ENCODE measurements at regions not wholly inside any gene's neighbourhood (a gene's known extent, or its start where the extent isn't known, plus 50 kb on each side); places are given as distances from the start of the nearest gene placed in this dataset.

DNA sequence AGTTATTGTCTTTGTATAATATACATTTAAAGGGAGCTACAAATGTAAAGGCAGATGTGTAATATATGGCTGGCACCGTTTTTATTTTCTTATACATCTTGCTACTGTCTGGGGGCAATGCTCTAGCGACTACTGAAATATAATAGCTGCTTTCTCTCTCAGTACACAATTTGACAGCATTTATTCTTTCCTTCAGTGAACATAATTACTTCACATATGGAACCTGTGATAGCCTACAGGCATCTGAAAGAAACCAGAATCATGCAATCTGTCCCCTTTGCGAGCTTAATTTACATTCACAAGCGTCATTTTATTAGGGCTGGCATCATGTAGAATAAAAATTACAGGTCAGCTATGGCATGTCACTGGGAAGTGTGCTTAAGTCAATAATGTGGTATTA is 557.5 kb upstream of the PTBP2 start:
- H3K4me3 ChIP-seq (ENCODE audit: low read length), result no peak overlapping the region
- no CpG with 5 or more reads among the region's 4 CpGs for WGBS (ENCODE audit: insufficient coverage, low lambda C conversion rate)

DNA sequence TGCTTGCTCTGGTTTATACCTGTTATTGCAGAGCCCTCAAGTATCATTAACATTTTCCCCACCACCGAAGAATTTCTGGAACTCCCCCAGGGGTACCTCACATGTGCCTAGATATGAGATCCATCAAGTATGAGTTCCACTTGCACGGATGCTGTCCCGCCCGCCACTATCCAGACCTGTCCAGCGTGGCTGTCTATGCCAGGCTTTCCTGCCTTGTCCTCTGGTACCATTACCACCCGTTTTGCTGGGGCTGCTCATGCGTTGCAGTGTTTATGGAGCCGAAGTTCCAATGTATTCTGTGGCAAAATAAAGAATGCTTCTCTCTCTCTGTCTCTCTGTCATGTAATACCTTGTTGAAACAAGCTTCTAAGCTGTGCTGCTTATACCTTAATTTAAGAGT is 543.5 kb upstream of the PTBP2 start:
- WGBS (ENCODE audit: insufficient coverage, low lambda C conversion rate), result no CpG with 5 or more reads among the region's 8 CpGs
- H3K27me3 ChIP-seq (ENCODE audit: control insufficient read depth, insufficient read depth, low read length), result no peaks in the 10 kb centered on the region
- no peak overlapping the region for H3K4me3 ChIP-seq (ENCODE audit: low read length)
- no peak overlapping the region for H3K27ac ChIP-seq (ENCODE audit: low read length)
- no peak for DNase-seq
- H3K4me1 ChIP-seq (ENCODE audit: control insufficient read depth, insufficient read depth, low read length), result no peaks in the 10 kb centered on the region
- no peaks in the 10 kb centered on the region for H3K9me3 ChIP-seq (ENCODE audit: control insufficient read depth, low read depth, low read length)
- H3K36me3 ChIP-seq (ENCODE audit: control insufficient read depth, insufficient read depth, low read length), result no peaks in the 10 kb centered on the region

More for the DNA sequence above, 557.5 kb upstream of the PTBP2 start:
- no peak overlapping the region for H3K27ac ChIP-seq (ENCODE audit: low read length)
- H3K27me3 ChIP-seq (ENCODE audit: control insufficient read depth, insufficient read depth, low read length), result no peaks in the 10 kb centered on the region
- H3K4me1 ChIP-seq (ENCODE audit: control insufficient read depth, insufficient read depth, low read length), result no peaks in the 10 kb centered on the region
- H3K36me3 ChIP-seq (ENCODE audit: control insufficient read depth, insufficient read depth, low read length), result no peaks in the 10 kb centered on the region
- no peak for DNase-seq
- no peaks in the 10 kb centered on the region for H3K9me3 ChIP-seq (ENCODE audit: control insufficient read depth, low read depth, low read length)

DNA sequence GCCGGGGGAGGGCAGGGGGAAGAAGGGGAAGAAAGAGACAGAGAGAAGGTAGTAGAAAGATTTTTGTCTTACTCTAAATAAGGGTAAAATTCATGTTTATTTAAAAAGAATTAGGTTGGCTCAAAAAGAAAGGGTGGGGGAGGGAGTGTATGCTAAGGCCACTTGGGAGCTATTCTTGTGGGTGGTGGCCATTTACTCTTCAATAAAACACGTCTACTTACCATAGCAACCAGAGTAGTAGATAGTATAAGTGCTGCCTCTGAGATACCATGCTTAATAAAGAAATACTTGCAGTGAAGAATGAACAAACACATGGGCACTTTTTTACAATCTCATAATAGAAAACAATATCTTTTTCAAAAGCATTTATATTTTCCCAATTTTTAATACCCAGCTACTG is 538.1 kb upstream of the PTBP2 start:
- H3K4me3 ChIP-seq (ENCODE audit: low read length), result no peak overlapping the region
- no CpG with 5 or more reads among the region's 2 CpGs for WGBS (ENCODE audit: insufficient coverage, low lambda C conversion rate)
- H3K36me3 ChIP-seq (ENCODE audit: control insufficient read depth, insufficient read depth, low read length), result no peaks in the 10 kb centered on the region

DNA sequence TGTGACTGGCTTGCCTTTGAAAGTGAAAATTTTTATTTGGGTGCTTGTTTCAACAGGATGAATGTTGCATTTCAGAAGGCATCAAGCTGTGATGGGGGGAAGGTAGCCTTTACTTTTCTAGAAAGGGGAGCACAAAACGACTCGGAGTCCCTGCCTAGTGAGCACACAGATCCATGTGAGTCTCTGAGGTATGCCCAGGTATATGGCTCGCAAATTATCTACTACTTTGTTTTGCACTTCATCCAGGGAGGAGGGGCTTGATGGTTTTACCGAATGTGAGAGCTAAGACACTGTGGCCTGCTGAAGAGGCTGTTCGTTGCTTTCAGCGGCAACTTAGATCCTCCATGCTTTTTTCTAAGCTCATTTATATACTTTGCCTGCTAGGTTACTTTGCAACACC is 537.7 kb upstream of the PTBP2 start:
- WGBS (ENCODE audit: insufficient coverage, low lambda C conversion rate), result no CpG with 5 or more reads among the region's 6 CpGs
- no peaks in the 10 kb centered on the region for H3K9me3 ChIP-seq (ENCODE audit: control insufficient read depth, low read depth, low read length)
- H3K4me1 ChIP-seq (ENCODE audit: control insufficient read depth, insufficient read depth, low read length), result no peaks in the 10 kb centered on the region
- no peak overlapping the region for H3K4me3 ChIP-seq (ENCODE audit: low read length)
- H3K27ac ChIP-seq (ENCODE audit: low read length), result no peak overlapping the region
- DNase-seq, result no peak
- H3K27me3 ChIP-seq (ENCODE audit: control insufficient read depth, insufficient read depth, low read length), result no peaks in the 10 kb centered on the region
- no peaks in the 10 kb centered on the region for H3K36me3 ChIP-seq (ENCODE audit: control insufficient read depth, insufficient read depth, low read length)

More for the DNA sequence above, 538.1 kb upstream of the PTBP2 start:
- no peak for DNase-seq
- no peak overlapping the region for H3K27ac ChIP-seq (ENCODE audit: low read length)
- no peaks in the 10 kb centered on the region for H3K9me3 ChIP-seq (ENCODE audit: control insufficient read depth, low read depth, low read length)
- no peaks in the 10 kb centered on the region for H3K27me3 ChIP-seq (ENCODE audit: control insufficient read depth, insufficient read depth, low read length)
- no peaks in the 10 kb centered on the region for H3K4me1 ChIP-seq (ENCODE audit: control insufficient read depth, insufficient read depth, low read length)

DNA sequence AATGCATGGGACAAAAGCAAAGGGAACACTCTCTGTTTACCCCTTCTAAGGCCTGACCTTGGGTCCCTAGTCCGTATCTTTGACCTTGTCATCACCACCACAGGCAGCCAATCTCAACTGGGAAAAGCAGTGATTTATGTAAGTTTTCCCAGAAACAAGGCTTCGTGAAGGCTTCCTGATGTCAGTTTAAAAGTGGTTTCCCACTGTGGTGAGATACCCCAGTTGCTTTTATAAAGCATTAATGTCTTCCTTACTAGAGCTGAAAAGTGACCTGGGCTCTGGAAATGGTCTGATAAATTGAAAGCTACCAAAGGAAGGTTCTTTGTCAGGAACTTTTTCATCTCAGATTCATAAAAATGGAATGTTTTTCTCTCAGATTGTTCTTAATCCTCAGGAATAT is 536.4 kb upstream of the PTBP2 start:
- H3K4me3 ChIP-seq (ENCODE audit: low read length), result no peak overlapping the region
- H3K27ac ChIP-seq (ENCODE audit: low read length), result no peak overlapping the region
- H3K4me1 ChIP-seq (ENCODE audit: control insufficient read depth, insufficient read depth, low read length), result no peaks in the 10 kb centered on the region
- no peaks in the 10 kb centered on the region for H3K9me3 ChIP-seq (ENCODE audit: control insufficient read depth, low read depth, low read length)
- WGBS (ENCODE audit: insufficient coverage, low lambda C conversion rate), result 86% methylated on average over 1 of the region's 2 CpGs
- H3K27me3 ChIP-seq (ENCODE audit: control insufficient read depth, insufficient read depth, low read length), result no peaks in the 10 kb centered on the region
- no peak for DNase-seq
- H3K36me3 ChIP-seq (ENCODE audit: control insufficient read depth, insufficient read depth, low read length), result no peaks in the 10 kb centered on the region

DNA sequence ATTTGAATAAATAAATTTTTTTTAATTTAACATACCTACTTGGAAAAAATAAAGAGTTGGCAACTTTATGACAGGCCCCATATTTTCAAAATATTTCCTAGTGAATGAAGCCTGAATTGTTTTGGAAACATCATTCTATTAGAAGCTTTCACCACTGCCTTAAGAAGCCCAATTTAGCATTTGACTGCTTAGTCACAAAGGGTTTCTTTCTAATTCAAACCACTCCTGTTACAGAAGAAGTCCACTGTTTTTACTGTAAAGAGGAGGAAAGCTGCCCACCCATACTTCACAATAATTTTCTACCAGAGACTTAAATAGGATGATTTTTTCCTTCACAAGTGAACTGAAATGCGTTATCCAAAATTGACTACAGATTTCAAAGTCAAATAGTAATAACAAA is 534.6 kb upstream of the PTBP2 start:
- H3K36me3 ChIP-seq (ENCODE audit: control insufficient read depth, insufficient read depth, low read length), result no peaks in the 10 kb centered on the region
- 83% methylated on average over 1 of the region's 1 CpG for WGBS (ENCODE audit: insufficient coverage, low lambda C conversion rate)
- no peaks in the 10 kb centered on the region for H3K27me3 ChIP-seq (ENCODE audit: control insufficient read depth, insufficient read depth, low read length)
- no peak for DNase-seq
- no peaks in the 10 kb centered on the region for H3K9me3 ChIP-seq (ENCODE audit: control insufficient read depth, low read depth, low read length)
- no peak overlapping the region for H3K27ac ChIP-seq (ENCODE audit: low read length)
- no peak overlapping the region for H3K4me3 ChIP-seq (ENCODE audit: low read length)
- no peaks in the 10 kb centered on the region for H3K4me1 ChIP-seq (ENCODE audit: control insufficient read depth, insufficient read depth, low read length)

DNA sequence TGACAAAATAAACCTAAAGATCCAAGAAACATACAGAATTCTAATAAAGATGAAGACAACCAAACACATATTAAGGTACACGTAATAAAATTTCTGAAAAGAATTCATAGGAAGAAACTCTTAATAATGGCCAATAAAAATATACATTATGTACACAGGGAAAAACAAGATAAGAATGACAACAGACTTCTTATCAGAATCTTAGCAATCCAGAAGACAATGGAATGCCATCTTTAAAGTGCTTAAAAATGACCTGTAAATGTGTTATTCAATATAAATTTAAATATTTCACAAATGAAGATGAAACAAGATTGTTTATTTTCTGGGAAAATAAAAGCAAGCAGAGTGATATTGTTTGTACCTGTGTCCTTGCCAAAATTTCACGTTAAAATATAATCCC is 530.4 kb upstream of the PTBP2 start:
- Histone ChIP-seq H3K4me3 (ENCODE audit: low read length) (no peak overlapping the region), H3K9me3 (ENCODE audit: control insufficient read depth, low read depth, low read length) (no peaks in the 10 kb centered on the region), H3K36me3 (ENCODE audit: control insufficient read depth, insufficient read depth, low read length) (no peaks in the 10 kb centered on the region), H3K27me3 (ENCODE audit: control insufficient read depth, insufficient read depth, low read length) (no peaks in the 10 kb centered on the region), H3K27ac (ENCODE audit: low read length) (no peak overlapping the region), H3K4me1 (ENCODE audit: control insufficient read depth, insufficient read depth, low read length) (no peaks in the 10 kb centered on the region)
- 0% methylated on average over 1 of the region's 2 CpGs for WGBS (ENCODE audit: insufficient coverage, low lambda C conversion rate)
- DNase-seq, result no peak

DNA sequence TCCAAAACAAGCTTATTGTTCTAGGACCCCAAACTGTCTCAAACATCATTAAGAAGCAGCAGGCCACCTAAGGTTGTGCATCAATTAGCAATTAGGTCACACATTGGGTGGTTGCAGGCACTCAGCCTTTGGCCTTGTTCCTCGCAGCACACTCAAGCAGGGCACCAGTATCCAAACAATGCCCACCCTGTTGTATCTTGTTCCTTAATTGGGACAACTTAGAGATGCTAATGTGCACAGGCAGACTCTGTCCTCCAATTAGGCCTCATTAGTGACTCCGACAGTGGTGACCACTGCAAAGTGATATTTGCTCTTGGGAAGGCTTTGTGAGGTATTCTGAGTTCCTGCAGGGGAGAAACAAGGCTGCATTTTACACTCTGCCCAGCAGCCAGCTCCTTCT is 515.1 kb upstream of the PTBP2 start:
- Histone ChIP-seq H3K4me1 (ENCODE audit: control insufficient read depth, insufficient read depth, low read length) (no peaks in the 10 kb centered on the region), H3K36me3 (ENCODE audit: control insufficient read depth, insufficient read depth, low read length) (no peaks in the 10 kb centered on the region), H3K9me3 (ENCODE audit: control insufficient read depth, low read depth, low read length) (no peaks in the 10 kb centered on the region), H3K4me3 (ENCODE audit: low read length) (no peak overlapping the region), H3K27me3 (ENCODE audit: control insufficient read depth, insufficient read depth, low read length) (no peaks in the 10 kb centered on the region), H3K27ac (ENCODE audit: low read length) (no peak overlapping the region)
- WGBS (ENCODE audit: insufficient coverage, low lambda C conversion rate), result no CpG with 5 or more reads among the region's 2 CpGs
- DNase-seq, result no peak

DNA sequence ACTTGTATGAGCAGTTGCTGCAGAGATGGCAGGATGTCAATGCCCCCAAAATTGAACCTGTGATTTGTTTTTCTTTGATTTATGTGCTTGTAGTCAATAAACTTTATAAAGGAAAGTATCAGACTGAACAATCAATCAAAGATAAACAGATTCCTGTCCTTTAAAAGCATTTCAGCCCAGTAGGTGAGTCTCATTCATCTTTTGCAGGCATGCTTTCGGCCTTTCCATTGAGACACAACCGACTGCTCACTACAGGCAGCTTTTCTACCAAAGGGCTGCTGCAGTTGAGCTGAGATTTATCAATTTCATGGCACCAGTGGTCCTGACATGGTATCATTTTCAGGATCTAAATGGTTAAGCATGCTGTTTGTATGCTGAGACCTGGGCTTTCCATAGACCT is 513.6 kb upstream of the PTBP2 start:
- H3K27me3 ChIP-seq (ENCODE audit: control insufficient read depth, insufficient read depth, low read length), result no peaks in the 10 kb centered on the region
- H3K27ac ChIP-seq (ENCODE audit: low read length), result no peak overlapping the region
- H3K36me3 ChIP-seq (ENCODE audit: control insufficient read depth, insufficient read depth, low read length), result no peaks in the 10 kb centered on the region
- no peak overlapping the region for H3K4me3 ChIP-seq (ENCODE audit: low read length)
- no peak for DNase-seq
- WGBS (ENCODE audit: insufficient coverage, low lambda C conversion rate), result no CpG with 5 or more reads among the region's 2 CpGs
- H3K9me3 ChIP-seq (ENCODE audit: control insufficient read depth, low read depth, low read length), result no peaks in the 10 kb centered on the region
- H3K4me1 ChIP-seq (ENCODE audit: control insufficient read depth, insufficient read depth, low read length), result no peaks in the 10 kb centered on the region

DNA sequence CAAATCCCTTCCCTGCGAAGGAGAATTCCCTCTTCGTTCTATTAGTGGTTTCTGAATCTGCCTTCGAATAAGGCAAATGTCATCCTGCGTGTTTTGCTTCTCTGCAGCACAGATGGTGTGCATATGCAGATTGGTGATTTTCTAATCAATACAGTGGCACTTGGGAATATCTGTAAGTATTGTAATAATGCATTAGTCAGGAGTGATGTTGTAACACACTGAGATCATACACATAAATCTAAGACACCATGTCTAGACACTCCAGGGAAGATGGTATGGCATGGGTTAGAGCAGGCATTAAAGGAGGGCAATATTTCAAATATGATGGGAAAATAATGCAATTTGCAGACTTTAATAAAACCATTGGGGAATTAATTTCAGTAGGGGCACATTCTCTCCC is 513.2 kb upstream of the PTBP2 start:
- H3K4me3 ChIP-seq (ENCODE audit: low read length), result no peak overlapping the region
- no peaks in the 10 kb centered on the region for H3K4me1 ChIP-seq (ENCODE audit: control insufficient read depth, insufficient read depth, low read length)
- 74% methylated on average over 2 of the region's 4 CpGs for WGBS (ENCODE audit: insufficient coverage, low lambda C conversion rate)
- DNase-seq, result no peak
- H3K27me3 ChIP-seq (ENCODE audit: control insufficient read depth, insufficient read depth, low read length), result no peaks in the 10 kb centered on the region
- H3K9me3 ChIP-seq (ENCODE audit: control insufficient read depth, low read depth, low read length), result no peaks in the 10 kb centered on the region
- H3K27ac ChIP-seq (ENCODE audit: low read length), result no peak overlapping the region
- no peaks in the 10 kb centered on the region for H3K36me3 ChIP-seq (ENCODE audit: control insufficient read depth, insufficient read depth, low read length)

DNA sequence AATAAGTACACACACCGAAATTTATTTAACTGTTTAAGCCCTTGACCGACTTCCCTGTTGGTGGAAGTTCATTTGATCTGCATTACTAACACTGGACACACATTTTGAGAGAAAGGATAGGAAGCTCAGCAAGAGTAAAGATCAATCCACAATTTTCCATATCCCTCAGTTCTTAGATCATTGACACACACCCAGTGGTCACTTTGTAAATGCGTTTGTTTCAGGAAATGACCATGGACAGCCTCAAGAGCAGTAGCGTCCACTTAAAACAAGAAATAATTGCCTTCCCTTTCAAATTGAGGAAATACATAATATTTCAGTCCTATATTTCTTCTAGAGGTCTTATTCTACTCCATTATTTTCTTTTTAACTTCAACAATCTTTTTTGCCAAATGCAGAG is 511.5 kb upstream of the PTBP2 start:
- Histone ChIP-seq H3K27me3 (ENCODE audit: control insufficient read depth, insufficient read depth, low read length) (no peaks in the 10 kb centered on the region), H3K27ac (ENCODE audit: low read length) (no peak overlapping the region), H3K4me3 (ENCODE audit: low read length) (no peak overlapping the region), H3K4me1 (ENCODE audit: control insufficient read depth, insufficient read depth, low read length) (no peaks in the 10 kb centered on the region), H3K9me3 (ENCODE audit: control insufficient read depth, low read depth, low read length) (no peaks in the 10 kb centered on the region), H3K36me3 (ENCODE audit: control insufficient read depth, insufficient read depth, low read length) (no peaks in the 10 kb centered on the region)
- WGBS (ENCODE audit: insufficient coverage, low lambda C conversion rate), result 93% methylated on average over 2 of the region's 4 CpGs
- DNase-seq, result no peak
